SK-N-SH (cell line): ENCODE measurements at regions not wholly inside any gene's neighbourhood (a gene's known extent, or its start where the extent isn't known, plus 50 kb on each side); places are given as distances from the start of the nearest gene placed in this dataset.

Source experiments
- CHD2 ChIP-seq: fragments of 150-350 bp; IDR thresholded peaks from 2 replicates; pipeline ENCODE4 v1.6.1; 2018; ENCODE audit warnings: low read length; ENCODE audit not compliant: partially characterized antibody
- SIN3A ChIP-seq: IDR thresholded peaks from 2 replicates; pipeline ENCODE4 v1.6.1; 2012; ENCODE audit warnings: low read depth, mild to moderate bottlenecking, low read length, moderate library complexity, borderline replicate concordance
- SMC3 ChIP-seq: IDR thresholded peaks from 2 replicates; pipeline ENCODE4 v1.6.1; 2012; ENCODE audit warnings: low read depth, low read length, improper control_type of control experiment
- TEAD4 ChIP-seq: IDR thresholded peaks from 2 replicates; pipeline ENCODE4 v1.4.0; 2012; ENCODE audit warnings: mild to moderate bottlenecking, borderline replicate concordance; ENCODE audit not compliant: insufficient read depth
- TF ChIP-seq, protein P1 (sequence below): IDR thresholded peaks from 2 replicates; pipeline ENCODE4 v1.4.0; 2012; ENCODE audit warnings: low read depth
- TF ChIP-seq, protein P2 (sequence below): fragments of 200-600 bp; sonication (generic); IDR thresholded peaks from 2 replicates; pipeline ENCODE4 v1.6.1; 2017; ENCODE audit warnings: antibody characterized with exemption, mild to moderate bottlenecking, moderate library complexity
- TF ChIP-seq, protein P3 (sequence below): IDR thresholded peaks from 2 replicates; pipeline ENCODE4; 2012
- TF ChIP-seq, protein P4 (sequence below): fragments of 150-350 bp; IDR thresholded peaks from 2 replicates; pipeline ENCODE4 v1.6.1; 2016; ENCODE audit warnings: mild to moderate bottlenecking, low read depth, low read length

DNA sequence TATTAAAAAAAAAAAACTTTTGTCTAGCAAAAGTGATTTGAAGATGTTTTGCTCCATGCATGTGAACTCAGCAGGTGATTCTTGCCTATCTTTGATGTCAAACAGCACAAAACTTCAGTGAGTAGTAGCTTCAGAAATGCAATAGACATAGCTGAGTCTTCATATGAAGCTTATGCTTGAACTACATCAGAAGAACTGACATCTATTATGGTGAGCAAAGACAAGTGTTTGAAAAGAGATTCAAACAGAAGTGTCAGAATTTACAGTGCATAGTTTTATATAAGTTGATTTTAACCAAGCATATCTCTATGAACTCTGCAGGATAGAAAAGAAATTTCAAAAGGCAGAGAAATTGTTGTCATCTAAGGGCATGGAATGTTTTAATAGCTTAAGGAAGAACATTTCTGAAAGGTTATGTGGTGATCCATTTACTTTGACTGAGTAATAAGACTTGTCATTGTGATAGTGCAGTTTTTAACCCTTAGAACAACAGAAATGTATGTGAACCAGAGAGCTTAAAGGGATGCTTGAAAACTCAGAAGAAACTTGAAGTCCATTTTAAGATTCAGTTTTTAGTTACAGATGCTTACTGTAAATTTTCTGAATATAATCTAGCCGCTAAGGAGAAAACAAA is 351.4 kb downstream of the MDFIC start:
- TF ChIP-seq, protein P1, sequence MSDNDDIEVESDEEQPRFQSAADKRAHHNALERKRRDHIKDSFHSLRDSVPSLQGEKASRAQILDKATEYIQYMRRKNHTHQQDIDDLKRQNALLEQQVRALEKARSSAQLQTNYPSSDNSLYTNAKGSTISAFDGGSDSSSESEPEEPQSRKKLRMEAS = no peak
- TF ChIP-seq SMC3 = no peak
- TF ChIP-seq, protein P2, sequence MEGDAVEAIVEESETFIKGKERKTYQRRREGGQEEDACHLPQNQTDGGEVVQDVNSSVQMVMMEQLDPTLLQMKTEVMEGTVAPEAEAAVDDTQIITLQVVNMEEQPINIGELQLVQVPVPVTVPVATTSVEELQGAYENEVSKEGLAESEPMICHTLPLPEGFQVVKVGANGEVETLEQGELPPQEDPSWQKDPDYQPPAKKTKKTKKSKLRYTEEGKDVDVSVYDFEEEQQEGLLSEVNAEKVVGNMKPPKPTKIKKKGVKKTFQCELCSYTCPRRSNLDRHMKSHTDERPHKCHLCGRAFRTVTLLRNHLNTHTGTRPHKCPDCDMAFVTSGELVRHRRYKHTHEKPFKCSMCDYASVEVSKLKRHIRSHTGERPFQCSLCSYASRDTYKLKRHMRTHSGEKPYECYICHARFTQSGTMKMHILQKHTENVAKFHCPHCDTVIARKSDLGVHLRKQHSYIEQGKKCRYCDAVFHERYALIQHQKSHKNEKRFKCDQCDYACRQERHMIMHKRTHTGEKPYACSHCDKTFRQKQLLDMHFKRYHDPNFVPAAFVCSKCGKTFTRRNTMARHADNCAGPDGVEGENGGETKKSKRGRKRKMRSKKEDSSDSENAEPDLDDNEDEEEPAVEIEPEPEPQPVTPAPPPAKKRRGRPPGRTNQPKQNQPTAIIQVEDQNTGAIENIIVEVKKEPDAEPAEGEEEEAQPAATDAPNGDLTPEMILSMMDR = no peak
- no peak for TF ChIP-seq TEAD4
- TF ChIP-seq CHD2 = no peak
- TF ChIP-seq, protein P3, sequence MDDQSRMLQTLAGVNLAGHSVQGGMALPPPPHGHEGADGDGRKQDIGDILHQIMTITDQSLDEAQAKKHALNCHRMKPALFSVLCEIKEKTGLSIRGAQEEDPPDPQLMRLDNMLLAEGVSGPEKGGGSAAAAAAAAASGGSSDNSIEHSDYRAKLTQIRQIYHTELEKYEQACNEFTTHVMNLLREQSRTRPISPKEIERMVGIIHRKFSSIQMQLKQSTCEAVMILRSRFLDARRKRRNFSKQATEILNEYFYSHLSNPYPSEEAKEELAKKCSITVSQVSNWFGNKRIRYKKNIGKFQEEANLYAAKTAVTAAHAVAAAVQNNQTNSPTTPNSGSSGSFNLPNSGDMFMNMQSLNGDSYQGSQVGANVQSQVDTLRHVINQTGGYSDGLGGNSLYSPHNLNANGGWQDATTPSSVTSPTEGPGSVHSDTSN = no peak
- TF ChIP-seq SIN3A = no peak
- TF ChIP-seq, protein P4, sequence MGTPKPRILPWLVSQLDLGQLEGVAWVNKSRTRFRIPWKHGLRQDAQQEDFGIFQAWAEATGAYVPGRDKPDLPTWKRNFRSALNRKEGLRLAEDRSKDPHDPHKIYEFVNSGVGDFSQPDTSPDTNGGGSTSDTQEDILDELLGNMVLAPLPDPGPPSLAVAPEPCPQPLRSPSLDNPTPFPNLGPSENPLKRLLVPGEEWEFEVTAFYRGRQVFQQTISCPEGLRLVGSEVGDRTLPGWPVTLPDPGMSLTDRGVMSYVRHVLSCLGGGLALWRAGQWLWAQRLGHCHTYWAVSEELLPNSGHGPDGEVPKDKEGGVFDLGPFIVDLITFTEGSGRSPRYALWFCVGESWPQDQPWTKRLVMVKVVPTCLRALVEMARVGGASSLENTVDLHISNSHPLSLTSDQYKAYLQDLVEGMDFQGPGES = no peak
